Activated naive CD4-positive, alpha-beta T cell treated with anti-CD3 and anti-CD28 coated beads, Interleukin-2, amount 10 ng/mL, durations not matched to agents 7 days and 5 days (primary cell): ENCODE measurements at regions not wholly inside any gene's neighbourhood (a gene's known extent, or its start where the extent isn't known, plus 50 kb on each side); places are given as distances from the start of the nearest gene placed in this dataset.
"Not testable (repeated sequence)": the region's sequence is repeated elsewhere in the genome, so short reads cannot be mapped to it uniquely, and the experiment has no call there.

Experiments
- CTCF ChIA-PET: fragments of 350-600 bp; sonication (Branson Sonifier 250); formaldehyde crosslinking; loops from one replicate; lab custom pipeline; 2021; ENCODE audit warnings: antibody characterized with exemption; lab: Charles Lee
- DNase-seq: peaks from one replicate; pipeline ENCODE4 v3.0.0-alpha.2; 2020
- H3K27ac Mint-ChIP-seq: one replicate; pipeline ENCODE4 v1.8.0; 2021; ENCODE audit warnings: mild to moderate bottlenecking, moderate library complexity, mixed read lengths
- H3K27me3 Mint-ChIP-seq: one replicate; pipeline ENCODE4 v1.8.0; 2021; ENCODE audit warnings: mild to moderate bottlenecking, mixed read lengths
- H3K36me3 Mint-ChIP-seq: one replicate; pipeline ENCODE4 v1.8.0; 2021; ENCODE audit warnings: mixed read lengths
- H3K4me1 Mint-ChIP-seq: one replicate; pipeline ENCODE4 v1.8.0; 2021; ENCODE audit warnings: mixed read lengths
- H3K4me3 Mint-ChIP-seq: one replicate; pipeline ENCODE4 v1.8.0; 2021; ENCODE audit warnings: mild to moderate bottlenecking, moderate library complexity, mixed read lengths
- H3K9me3 Mint-ChIP-seq: one replicate; pipeline ENCODE4 v1.8.0; 2021; ENCODE audit warnings: mixed read lengths

GRCh38 chr5:106246044-106246745 is 1424.5 kb downstream of the EFNA5 start:
- H3K36me3 Mint-ChIP-seq, CTCF ChIA-PET, DNase-seq, H3K27ac Mint-ChIP-seq, H3K9me3 Mint-ChIP-seq, H3K4me3 Mint-ChIP-seq, H3K27me3 Mint-ChIP-seq, H3K4me1 Mint-ChIP-seq: not testable (repeated sequence)

GRCh38 chr5:106241409-106241808 is 1429.3 kb downstream of the EFNA5 start:
- Mint-ChIP-seq H3K27ac (no peak overlapping the region), H3K9me3 (peaks cover 7% of the 10 kb centered on the region), H3K4me1 (no peaks in the 10 kb centered on the region), H3K4me3 (no peak overlapping the region), H3K36me3 (no peaks in the 10 kb centered on the region), H3K27me3 (no peaks in the 10 kb centered on the region)
- CTCF ChIA-PET: no interaction called here
- no peak for DNase-seq

DNA sequence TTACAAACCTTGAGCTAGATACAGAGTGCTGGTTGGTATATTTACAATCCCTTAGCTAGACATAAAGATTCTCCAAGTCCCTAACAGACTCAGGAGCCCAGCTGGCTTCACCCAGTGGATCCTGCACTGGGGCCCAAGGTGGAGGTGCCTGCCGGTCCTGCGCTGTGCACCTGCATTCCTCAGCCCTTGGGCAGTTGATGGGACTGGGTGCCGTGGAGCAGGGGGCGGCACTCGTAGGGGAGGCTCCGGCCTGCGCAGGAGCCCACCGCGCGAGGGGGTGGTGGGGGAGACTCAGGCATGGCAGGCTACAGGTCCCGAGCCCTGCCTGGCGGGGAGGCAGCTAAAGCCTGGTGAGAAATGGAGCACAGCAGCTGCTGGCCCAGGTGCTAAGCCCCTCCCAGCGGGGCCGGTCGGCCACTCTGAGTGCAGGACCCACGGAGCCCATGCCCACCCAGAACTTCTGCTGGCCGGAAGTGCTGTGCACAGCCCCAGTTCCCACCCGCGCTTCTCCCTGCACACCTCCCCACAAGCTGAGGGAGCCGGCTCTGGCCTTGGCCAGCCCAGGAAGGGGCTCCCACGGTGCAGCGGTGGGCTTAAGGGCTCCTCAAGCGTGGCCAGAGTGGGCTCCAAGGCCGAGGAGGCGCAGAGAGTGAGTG is 1464.7 kb downstream of the EFNA5 start:
- Mint-ChIP-seq H3K9me3 (peaks cover 6% of the 10 kb centered on the region), H3K27me3 (no peaks in the 10 kb centered on the region), H3K36me3 (no peaks in the 10 kb centered on the region), H3K4me3 (no peak overlapping the region), H3K4me1 (no peaks in the 10 kb centered on the region), H3K27ac (no peak overlapping the region)
- CTCF ChIA-PET: no interaction called here
- no peak for DNase-seq

DNA sequence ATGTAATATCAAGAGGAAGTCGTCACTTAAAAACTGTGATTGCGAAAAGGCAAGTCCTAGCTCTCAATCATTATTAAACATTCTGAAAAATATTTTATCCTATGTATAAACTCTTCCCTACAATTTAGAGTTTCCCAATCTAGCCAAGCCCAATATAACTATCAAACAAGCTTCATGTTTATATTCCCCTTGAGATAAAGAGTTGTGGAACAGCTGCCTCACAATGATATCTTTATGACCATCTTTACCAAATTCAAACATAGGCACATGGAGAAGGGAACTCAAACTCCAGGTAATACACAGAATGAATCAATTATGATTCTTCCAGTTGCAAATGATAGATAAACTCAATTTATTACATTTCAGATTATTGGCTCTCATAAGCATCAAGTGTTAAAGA is 1468.7 kb downstream of the EFNA5 start:
- Mint-ChIP-seq H3K4me1 (no peaks in the 10 kb centered on the region), H3K36me3 (no peaks in the 10 kb centered on the region)
- CTCF ChIA-PET: no interaction called here

GRCh38 chr5:106200971-106201370 is 1469.8 kb downstream of the EFNA5 start:
- Mint-ChIP-seq H3K4me3 (no peak overlapping the region), H3K27ac (no peak overlapping the region), H3K9me3 (peaks cover 6% of the 10 kb centered on the region), H3K27me3 (no peaks in the 10 kb centered on the region), H3K36me3 (no peaks in the 10 kb centered on the region), H3K4me1 (no peaks in the 10 kb centered on the region)
- DNase-seq: no peak
- CTCF ChIA-PET: no interaction called here

More for the DNA sequence above, 1468.7 kb downstream of the EFNA5 start:
- peaks cover 6% of the 10 kb centered on the region for H3K9me3 Mint-ChIP-seq
- no peaks in the 10 kb centered on the region for H3K27me3 Mint-ChIP-seq
- no peak overlapping the region for H3K4me3 Mint-ChIP-seq
- no peak overlapping the region for H3K27ac Mint-ChIP-seq
- DNase-seq: no peak

DNA sequence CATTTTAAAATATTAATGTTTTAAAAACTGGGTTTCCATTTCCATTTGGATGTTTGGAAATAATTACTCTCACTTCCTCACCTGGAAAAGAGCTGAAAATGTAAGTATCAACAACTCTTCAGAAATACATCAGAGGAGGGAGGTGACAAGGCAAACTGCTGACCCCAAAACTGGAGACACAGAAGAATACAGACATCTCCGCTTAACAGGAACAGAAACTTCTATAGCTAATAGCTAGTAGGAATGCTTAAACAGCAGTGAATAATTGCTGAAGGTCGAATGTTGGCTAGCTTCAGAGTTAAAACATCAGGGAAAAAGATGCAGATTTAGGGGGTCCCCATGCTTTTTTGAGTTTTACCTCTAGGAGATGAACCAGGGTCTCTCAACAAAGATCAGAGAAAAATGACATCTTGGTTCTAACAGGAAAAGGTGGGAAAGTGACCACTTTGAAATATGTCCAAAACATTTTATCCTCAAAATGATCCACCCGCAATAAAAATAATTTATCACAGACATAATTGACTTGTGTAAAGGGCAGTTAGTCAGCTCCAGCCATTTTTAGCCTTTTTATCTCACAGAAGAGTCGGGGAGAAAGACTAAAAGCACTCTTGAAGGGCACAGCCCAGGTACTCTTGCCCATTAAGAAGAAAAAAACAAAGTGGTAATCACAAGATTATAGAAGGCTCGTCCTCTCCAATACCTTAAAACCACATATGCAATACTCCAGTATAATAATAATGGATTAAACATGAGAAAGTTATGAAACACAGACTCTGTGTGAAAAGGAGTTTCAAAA is 1474.9 kb downstream of the EFNA5 start:
- Mint-ChIP-seq H3K4me1 (no peaks in the 10 kb centered on the region), H3K4me3 (no peak overlapping the region), H3K27ac (no peak overlapping the region), H3K27me3 (no peaks in the 10 kb centered on the region), H3K36me3 (no peaks in the 10 kb centered on the region), H3K9me3 (peaks cover 3% of the 10 kb centered on the region)
- DNase-seq: no peak
- CTCF ChIA-PET: no interaction called here

GRCh38 chr5:106189121-106189809 is 1481.5 kb downstream of the EFNA5 start:
- Mint-ChIP-seq H3K27ac (no peak overlapping the region), H3K9me3 (peaks cover 9% of the 10 kb centered on the region), H3K4me1 (no peaks in the 10 kb centered on the region), H3K27me3 (no peaks in the 10 kb centered on the region), H3K36me3 (no peaks in the 10 kb centered on the region), H3K4me3 (no peak overlapping the region)
- DNase-seq: no peak
- CTCF ChIA-PET: no interaction called here

- Mint-ChIP-seq H3K4me3 (no peak overlapping the region), H3K27ac (no peak overlapping the region), H3K9me3 (peaks cover 6% of the 10 kb centered on the region), H3K36me3 (no peaks in the 10 kb centered on the region), H3K27me3 (no peaks in the 10 kb centered on the region), H3K4me1 (no peaks in the 10 kb centered on the region)
- no peak for DNase-seq
- CTCF ChIA-PET: no interaction called here
Observed at GRCh38 chr5:106185661-106186081, 1485.1 kb downstream of the EFNA5 start.

DNA sequence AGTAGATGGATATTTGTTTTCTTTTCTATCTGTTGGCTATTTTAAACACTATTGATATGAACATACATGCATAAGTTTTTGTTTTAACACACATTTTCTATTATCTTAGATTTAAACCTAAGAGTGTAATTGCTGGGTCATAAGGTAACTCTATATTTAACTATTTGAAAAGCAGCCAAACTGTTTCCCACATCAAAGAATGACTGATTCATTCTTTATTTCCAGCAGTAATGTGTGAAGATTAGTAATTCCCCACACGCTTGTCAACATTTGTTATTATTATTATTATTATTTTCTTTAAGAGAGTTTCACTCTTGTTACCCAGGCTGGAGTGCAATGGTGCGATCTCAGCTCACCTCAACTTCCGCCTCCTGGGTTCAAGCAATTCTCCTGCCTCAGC is 1495.8 kb downstream of the EFNA5 start:
- no peaks in the 10 kb centered on the region for H3K36me3 Mint-ChIP-seq
- H3K4me1 Mint-ChIP-seq: no peaks in the 10 kb centered on the region
- H3K27me3 Mint-ChIP-seq: no peaks in the 10 kb centered on the region
- H3K27ac Mint-ChIP-seq: no peak overlapping the region
- H3K4me3 Mint-ChIP-seq: no peak overlapping the region
- peaks cover 6% of the 10 kb centered on the region for H3K9me3 Mint-ChIP-seq
- CTCF ChIA-PET: no interaction called here
- DNase-seq: no peak

DNA sequence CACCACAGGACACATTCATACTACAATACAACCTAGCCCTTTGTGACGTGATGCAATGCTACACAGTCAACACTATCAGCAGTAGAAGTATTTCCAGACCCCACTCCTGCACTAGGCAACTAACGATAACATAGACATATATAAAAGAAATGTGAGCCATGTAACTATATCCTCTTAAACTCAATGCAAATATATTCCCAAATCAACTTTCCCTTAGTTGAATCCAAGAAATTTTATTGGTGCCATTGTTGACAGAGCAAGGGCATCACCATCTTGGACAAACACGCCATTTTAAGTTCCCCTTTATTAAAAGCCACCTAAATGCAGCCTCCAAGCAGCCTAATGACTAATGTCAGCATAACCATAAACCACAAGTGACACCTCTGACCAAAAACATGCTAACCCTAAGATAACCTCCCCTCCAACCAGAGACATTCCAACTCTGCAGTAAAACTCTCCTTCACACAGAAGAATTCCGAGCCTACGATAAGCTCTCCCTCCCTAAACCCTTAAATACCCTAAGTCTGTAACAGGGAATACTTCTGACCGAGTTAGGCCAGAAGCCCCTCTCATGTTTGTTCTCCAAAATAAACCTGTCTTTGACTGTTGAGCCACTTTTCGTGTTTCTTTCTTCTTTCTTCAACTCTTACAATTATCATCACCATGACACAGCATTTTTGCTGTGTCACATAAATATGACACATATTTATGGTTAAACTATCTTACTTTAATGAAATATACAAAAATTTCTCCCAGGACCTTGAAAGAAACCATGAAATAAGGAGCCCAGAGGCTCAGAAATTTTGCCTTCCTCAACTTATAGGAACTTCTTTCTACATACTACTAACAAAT is 1497.8 kb downstream of the EFNA5 start:
- H3K27me3 Mint-ChIP-seq: no peaks in the 10 kb centered on the region
- H3K4me3 Mint-ChIP-seq: no peak overlapping the region
- CTCF ChIA-PET: no interaction called here
- H3K36me3 Mint-ChIP-seq: no peaks in the 10 kb centered on the region
- DNase-seq: no peak
- H3K27ac Mint-ChIP-seq: no peak overlapping the region
- peaks cover 6% of the 10 kb centered on the region for H3K9me3 Mint-ChIP-seq
- no peaks in the 10 kb centered on the region for H3K4me1 Mint-ChIP-seq

GRCh38 chr5:106171708-106172107 is 1499.0 kb downstream of the EFNA5 start:
- Mint-ChIP-seq H3K36me3 (no peaks in the 10 kb centered on the region), H3K4me1 (no peaks in the 10 kb centered on the region), H3K27ac (no peak overlapping the region), H3K4me3 (no peak overlapping the region), H3K9me3 (peaks cover 2% of the 10 kb centered on the region), H3K27me3 (no peaks in the 10 kb centered on the region)
- no peak for DNase-seq
- CTCF ChIA-PET: no interaction called here

DNA sequence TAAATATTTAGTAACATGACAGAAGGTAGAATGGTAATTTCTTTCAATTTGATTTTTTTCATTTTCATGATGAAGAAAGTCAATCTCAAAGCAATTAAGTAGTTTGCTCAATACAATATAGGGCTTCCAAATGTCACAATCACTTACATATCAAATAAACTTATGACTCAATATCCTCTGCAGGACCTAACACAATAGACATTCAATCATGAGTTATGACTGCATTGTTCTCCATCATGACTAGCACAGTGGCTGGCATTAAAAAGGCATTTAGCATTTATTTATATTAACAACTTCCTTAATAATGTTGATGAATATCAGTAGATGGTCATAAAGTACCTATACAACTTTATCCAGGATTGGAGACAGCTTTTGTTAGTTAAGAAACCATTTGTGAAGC is 1499.6 kb downstream of the EFNA5 start:
- CTCF ChIA-PET: no interaction called here
- no peaks in the 10 kb centered on the region for H3K36me3 Mint-ChIP-seq
- no peak overlapping the region for H3K27ac Mint-ChIP-seq
- peaks cover 5% of the 10 kb centered on the region for H3K9me3 Mint-ChIP-seq
- H3K27me3 Mint-ChIP-seq: no peaks in the 10 kb centered on the region
- no peak overlapping the region for H3K4me3 Mint-ChIP-seq
- DNase-seq: no peak
- no peaks in the 10 kb centered on the region for H3K4me1 Mint-ChIP-seq

DNA sequence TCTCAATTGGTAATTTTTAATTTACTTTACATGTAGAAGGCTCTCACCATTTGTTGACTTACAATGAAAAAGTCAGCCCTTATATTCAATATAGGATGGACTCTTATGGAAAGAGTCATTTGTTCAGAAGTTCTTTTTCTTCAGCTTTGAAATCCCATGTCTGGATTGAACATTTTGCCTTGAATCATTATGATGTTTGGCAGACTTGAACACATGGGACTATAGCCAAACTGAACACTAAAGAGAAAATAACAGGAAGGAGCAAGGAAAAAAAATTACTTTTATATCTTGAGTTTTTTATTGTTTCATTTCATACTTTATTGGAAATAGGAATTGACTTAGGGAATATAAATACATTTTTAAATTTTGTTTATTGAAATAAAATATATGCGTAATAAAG is 1503.0 kb downstream of the EFNA5 start:
- no peaks in the 10 kb centered on the region for H3K36me3 Mint-ChIP-seq
- H3K4me1 Mint-ChIP-seq: no peaks in the 10 kb centered on the region
- no peaks in the 10 kb centered on the region for H3K27me3 Mint-ChIP-seq
- H3K27ac Mint-ChIP-seq: no peak overlapping the region
- H3K9me3 Mint-ChIP-seq: peaks cover 4% of the 10 kb centered on the region
- no peak overlapping the region for H3K4me3 Mint-ChIP-seq
- DNase-seq: no peak
- CTCF ChIA-PET: no interaction called here

DNA sequence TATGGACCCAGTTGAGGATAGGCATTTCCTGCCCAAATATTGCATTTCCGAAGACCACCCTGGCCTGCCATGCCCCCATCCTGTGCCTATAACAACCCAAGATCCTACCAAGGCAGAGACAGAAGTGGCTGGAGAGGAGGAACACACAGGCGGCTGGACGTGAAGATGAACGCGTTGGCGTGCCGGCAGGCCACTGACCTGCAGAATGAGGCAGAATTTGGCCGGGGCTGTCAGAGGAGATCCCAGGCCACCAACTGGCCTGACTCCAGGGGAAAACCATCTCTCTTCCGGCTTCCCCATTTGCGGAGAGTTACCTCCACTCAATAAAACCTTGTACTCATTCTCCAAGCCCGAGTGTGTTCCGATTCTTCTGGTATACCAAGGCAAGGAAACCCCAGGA is 1507.5 kb downstream of the EFNA5 start:
- CTCF ChIA-PET: no interaction called here
- Mint-ChIP-seq H3K4me1 (no peaks in the 10 kb centered on the region), H3K36me3 (no peaks in the 10 kb centered on the region), H3K9me3 (peaks cover 4% of the 10 kb centered on the region), H3K27ac (no peak overlapping the region), H3K27me3 (no peaks in the 10 kb centered on the region), H3K4me3 (no peak overlapping the region)
- no peak for DNase-seq
